ENCODE measurements at regions not wholly inside any gene's neighbourhood (a gene's known extent, or its start where the extent isn't known, plus 50 kb on each side); places are given as distances from the start of the nearest gene placed in this dataset.
"Not testable (repeated sequence)": the region's sequence is repeated elsewhere in the genome, so short reads cannot be mapped to it uniquely, and the experiment has no call there.

DNA sequence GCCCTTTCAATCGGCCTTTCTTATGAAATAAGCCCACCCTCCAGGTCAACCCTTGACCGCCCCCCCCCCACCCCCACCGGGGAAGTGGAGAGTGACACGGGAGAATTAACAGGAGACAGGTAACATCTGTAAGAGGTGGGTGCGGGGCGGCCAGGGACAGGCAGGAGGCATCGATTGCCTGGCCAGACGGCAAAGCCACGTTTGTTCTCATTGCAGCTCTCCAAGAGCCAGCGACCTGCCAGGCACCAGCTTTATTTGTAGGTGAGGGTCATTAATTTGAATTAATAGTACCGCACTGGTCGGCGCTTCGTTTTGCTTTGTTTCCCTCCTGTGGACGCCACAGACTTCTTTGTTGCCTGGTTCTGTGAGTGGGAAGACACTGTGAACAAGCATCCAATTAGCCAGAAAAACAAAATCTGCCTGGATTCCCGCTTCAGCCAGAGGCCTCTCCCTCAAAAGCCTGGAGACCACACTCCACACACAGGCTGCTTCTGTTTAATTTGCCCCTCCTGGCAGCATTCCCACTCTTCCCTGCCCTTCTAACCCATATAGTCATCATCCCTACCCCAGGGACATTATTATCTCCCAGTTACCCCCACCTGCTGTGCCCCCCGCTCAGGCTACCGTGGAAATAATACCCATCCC lies 104.5 kb upstream of the OPCML start:
- DNase-seq = no peak

DNA sequence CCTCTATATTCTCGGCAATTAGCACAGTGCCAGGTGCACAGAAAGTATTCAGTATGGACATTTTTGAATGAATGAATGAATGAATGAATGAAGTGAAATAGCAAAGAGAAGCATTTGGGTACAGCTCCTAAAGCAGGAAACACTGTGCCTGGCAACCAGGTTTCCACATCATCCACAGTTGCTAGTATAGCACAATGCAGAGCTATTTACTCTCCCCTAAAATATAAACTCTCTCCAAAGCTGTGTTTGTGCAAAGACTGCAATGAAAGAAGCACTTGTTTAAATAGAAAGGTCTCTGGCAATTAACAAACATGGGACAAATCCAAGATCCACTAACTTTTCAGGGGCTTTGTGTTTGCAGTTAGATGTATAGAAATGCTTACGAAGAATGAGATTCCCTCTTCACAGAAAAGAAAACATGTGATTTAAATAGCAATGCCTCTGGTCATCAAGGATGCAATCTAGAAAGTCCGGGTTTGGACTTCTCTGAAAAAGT lies 103.0 kb upstream of the OPCML start:
- DNase-seq = no peak

DNA sequence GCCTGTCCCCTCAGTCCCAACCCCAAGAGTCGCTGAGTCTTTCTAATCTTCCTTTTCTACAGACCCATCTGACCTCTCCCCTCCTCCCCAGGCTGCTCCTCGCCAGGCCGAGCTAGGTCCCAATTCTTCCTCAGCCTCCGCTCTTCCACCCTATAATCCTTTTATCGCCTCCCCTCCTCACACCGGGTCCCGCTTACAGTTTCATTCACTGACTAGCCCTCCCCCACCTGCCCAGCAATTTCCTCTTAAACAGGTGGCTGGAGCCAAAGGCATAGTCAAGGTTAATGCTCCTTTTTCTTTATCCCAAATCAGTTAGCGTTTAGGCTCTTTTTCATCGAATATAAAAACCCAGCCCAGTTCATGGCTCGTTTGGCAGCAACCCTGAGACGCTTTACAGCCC lies 96.1 kb upstream of the OPCML start:
- DNase-seq = not testable (repeated sequence)

DNA sequence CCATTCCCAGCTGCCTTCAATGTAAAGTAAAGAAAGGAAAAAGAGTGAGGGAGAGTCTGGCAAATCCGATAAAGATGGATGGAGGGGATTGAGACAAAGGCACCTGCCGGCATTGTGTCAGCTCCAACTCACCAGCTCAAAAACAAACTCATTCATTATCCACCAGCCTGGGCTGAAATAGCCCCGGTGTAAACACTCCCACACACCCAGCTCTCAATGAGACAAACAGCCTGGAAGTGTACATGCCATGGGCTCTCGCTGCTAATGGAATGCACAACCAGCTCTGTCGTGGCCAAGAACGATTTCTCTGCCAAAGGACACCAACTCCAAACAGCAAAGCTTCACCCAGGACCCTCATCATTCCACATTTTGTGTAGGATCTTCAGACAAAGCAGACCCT lies 89.3 kb upstream of the OPCML start:
- DNase-seq = no peak

DNA sequence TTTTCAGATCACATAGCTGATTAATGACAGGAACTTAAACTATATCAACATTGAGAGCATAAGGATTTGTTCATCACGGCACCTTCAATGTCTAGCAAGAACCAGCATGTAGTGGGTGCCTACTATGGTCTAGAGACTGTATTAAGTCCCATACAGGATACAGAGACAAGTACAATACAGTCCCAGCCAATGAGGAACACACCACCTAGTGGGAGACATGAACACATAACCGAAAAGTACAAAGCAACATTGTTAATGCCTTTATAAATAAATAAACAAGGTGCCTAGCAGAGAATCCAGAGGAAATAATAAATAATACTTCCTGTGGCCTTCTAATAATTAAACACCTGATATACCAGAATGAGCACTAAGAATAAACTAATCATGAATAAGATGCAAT lies 87.7 kb upstream of the OPCML start:
- DNase-seq = peak in 1 of 5 experiments; percentile 31

DNA sequence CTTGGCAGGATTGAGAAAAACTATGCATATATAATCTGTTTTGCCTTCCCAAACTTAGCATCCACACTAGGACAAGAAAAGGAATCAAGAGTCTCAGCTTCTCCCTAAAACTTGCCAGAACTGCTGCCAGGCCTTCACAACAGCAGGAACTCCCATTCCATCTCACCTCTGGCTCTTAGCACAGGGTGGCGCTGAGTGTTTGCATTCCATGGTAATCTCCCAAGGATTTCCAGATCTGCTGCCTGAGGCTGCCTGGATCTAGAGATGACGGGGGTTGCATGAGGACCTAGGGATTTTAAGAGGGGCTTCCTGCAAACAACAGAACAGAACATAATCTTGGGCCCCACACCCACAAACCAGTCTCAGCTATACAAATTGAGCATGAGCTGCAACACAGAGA lies 87.1 kb upstream of the OPCML start:
- no peak for DNase-seq

DNA sequence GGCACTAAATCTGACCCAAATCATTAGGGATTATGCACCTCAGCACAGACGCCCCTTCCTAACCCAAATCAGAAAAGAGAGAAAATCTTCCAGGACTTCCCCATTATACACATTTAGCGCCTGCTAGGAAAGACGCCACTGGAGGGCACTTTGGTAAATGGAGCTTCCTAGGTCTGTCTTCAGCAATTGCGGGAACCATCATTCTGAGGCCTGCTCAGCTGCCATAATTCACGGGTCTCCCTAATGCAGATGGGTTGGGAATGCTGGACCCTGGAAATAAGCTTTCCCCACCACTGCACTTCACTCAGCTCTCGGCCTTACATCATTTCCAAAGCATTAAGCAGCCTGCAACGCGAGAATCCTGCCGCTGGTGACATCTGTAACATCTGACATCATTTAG lies 86.2 kb upstream of the OPCML start:
- no peak for DNase-seq

DNA sequence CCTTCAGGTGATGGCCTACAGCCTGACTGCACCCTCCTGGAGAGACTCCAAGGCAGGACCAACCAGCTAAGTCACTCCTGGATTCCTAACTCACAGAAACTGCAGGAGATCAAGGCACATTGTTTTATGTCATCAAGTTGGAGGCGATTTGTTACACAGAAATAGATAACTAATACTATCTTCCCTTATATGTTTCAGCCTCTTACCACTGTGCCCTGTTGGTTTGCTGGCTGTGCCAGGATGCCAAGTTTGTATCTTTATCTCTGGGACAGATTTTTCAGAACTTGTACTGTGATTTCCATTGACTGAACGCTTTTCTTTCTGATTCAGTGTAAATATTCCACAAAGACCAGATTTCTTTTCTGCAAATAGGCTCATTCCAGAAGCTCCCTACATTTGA lies 76.2 kb upstream of the OPCML start:
- no peak for DNase-seq

DNA sequence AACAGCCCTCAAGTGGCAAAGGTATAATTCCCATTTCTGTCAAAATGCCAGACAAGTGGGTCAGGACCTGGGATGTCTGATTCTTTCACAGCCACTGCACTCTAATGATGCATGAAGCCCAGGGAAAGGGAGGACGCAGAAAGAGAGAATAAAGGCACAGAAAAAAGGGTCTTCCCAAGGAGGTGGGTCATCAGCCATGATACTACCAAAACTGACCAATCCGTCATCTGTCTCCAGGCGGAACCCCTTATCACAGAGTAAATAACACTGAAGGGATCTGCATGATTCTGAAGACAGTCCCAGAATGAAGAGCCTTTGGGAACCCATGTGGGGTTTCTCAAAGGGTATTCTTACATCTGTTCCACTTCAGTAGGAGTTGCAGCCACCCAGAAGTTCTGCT lies 73.8 kb upstream of the OPCML start:
- no peak for DNase-seq

DNA sequence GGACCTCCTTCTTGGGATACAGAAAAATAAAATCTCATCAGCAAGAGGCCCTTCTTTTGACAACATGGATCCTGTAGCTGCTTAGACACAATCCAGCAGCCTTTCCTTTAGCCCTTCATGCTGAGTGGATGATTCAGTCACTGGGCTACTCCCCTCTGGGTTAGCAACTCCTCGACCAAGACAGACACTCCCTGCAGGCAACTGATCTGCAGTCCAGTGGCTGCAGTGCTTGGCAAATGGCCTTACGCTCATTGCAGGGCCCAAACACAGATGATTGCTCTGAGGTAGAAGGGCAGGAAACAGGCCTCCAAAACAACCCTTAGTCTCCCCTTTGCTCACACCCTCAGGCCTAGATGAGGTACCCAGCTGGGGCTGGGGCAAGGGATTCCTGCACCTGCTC lies 73.2 kb upstream of the OPCML start:
- DNase-seq = no peak

DNA sequence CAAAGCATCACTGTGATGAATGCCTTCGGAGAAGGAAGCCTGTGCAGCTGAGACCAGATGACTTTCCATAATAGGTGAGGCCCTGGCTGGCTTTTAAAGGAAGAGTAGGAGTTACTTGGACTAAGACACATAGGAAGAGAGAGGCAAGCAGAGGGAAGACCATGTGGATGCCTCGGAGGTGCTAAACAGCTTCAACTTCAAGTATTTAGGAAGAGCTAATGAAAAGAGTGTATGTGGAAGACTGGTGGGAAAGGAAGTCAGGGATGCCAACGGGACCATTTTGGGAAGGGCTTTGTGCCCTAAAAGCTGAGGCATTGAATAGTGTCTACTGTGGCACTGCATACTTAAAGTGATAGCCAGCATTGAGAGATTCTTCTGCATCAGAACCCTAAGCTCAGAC lies 69.3 kb upstream of the OPCML start:
- DNase-seq = no peak

DNA sequence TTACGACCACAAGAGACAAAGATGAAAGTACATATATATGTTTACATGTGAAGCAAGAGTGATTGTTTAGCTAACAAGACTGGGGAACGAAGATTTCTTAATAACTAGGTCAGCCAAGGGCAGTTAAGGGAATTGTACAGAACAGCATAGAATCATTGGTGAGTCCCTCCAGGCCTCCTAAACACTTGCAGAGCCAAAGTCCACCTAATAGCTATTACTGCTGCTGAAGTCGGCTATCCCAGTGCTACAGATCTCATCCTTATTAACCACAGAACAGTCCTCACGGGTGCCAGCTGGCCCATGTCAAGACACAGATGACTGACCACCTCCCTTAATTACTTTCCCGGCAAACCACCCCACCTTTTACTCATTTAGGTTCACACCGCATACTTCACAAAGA lies 68.5 kb upstream of the OPCML start:
- no peak for DNase-seq

DNA sequence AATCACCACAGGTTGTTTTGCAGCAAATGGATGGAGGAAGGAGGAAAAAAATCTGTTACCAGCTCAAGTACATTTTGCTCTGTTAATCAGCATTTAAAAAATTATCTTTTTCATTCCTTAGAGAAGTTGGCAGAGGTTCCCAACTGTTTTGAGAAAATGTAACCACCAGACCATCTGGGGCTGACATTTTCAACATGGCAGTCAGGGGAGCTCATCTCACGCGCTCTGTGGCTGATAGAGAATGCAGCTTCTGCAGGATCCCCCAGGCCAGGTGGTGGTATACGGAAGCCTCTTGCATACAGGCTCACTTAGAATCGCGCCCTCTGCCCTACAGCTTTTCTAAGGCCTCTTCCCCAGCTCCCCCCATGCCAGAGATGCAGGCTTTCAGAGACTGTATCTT lies 68.0 kb upstream of the OPCML start:
- no peak for DNase-seq

DNA sequence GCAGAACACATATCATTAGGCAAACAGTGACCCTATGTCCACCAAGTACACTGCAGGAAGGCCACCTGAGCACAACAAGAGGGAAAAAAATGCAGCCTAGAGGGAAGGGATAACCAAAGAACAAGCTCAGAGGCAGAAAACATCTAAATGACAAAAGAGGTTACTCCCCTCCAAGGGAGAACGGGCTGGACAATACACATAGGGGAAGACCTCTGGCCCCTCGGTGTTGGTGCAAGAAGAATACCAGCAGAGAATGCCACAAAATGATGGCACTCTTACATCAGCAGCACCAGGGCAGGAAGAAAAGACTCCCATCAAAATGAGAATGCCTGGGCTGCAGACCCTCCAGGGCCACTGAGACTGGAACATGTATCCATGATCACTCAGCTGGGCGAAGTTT lies 66.6 kb upstream of the OPCML start:
- no peak for DNase-seq

DNA sequence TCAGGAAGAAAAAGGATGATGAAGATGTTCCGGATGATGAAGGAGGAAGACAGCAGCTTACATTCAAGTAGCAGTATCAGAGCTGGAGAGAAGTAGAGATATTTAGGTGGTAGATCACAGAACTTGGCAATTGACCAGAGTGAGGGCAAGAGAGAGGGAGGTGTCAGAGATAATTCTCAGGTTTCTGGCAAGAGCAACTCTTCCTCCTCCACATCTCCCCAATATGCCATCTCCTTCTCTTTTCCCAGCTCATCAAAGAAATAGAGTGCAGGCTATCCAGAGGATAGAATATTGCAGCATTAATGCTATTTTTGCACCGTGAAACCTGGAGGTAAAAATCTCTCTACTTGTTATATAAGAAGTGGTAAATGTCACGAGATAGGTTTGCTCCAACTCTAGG lies 64.9 kb upstream of the OPCML start:
- no peak for DNase-seq

DNA sequence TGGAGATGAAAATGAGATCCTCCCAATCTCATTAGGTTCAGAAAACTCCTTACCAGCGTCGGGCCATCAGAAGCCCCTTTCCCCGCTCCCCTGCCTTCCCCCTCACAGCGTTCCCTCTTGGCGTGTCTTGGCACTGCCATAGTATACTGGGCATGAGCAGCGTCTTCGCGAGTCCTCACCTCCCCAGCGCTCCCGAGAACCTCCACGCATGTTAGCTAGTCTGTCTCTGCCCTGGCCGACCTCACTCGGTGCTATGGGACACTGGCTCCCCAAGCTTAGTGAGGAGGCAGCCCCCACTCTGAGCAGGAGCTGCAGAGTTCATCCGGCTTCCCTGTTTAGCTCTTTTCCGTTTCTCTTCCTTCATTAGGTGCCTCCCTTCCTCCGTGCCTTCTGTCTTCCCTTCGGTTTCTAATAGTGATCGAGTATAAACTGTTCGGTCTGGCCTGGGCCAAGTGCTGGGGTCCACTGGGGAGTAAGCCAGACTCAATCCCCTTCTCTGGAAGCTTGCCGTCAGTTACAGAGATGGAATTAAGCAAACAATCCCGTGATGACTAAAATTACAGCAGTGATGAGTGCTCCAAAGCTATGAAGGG lies 63.8 kb upstream of the OPCML start:
- no peak for DNase-seq

DNA sequence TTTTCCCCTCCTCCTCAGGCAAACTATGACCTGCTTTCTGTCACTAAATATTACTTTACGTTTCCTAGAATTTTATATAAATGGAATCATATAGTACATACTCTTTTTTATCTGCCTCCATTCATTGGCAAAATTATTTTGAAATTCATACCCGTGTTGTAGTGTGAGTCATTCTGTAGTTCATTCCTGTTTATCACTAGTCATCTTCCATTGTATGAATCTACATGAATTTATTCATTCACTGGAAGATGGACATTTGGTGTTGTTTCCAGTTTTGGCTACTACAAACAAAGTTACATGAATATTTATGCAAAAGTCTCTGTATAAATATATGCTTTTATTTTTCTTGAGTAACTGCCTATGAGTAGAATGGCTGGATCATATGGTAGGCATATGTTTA lies 60.7 kb upstream of the OPCML start:
- no peak for DNase-seq

DNA sequence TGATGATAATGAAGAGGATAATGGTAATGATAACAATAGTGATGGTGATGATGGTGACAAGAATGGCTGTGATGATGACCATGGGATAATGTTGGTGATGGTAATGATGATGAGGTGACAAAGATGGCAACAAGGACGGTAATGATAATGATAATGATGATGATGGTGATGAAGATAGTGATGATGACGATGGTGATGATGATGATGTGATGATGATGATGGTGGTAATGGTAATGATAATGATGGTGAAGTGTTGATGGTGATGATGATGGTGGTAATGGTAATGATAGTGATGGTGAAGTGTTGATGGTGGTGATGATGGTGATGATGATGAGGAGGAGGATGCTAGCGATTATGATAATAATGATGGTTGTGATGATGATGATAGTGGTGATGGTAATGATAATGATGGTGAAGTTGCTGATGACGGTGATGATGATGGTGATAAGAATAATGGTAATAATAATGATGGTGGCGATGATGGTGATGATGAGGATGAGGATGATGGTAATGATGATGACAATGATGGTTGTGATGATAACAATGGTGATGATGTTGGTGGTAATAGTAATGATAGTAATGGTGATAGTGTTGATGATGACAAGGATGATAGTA lies 54.7 kb upstream of the OPCML start:
- DNase-seq = no peak

DNA sequence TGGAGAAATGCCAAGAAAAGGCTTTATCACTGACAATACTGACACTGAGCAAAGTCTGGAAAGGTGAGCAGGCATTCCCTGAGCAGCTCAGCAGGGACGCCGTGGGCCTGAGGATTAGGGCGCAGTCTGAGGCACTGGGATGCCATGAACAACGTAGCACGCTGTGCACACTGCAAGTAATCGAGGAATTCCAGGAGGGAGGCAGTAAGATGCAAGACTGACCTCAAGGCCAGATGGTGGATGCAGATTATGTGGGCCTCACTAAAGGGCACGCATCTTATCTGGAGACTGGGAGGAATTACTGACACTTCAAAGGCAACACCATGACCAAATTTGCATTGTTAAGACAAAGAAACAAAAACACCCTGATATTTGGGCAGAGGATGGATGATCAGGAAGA lies 50.4 kb upstream of the OPCML start:
- no peak for DNase-seq

DNA sequence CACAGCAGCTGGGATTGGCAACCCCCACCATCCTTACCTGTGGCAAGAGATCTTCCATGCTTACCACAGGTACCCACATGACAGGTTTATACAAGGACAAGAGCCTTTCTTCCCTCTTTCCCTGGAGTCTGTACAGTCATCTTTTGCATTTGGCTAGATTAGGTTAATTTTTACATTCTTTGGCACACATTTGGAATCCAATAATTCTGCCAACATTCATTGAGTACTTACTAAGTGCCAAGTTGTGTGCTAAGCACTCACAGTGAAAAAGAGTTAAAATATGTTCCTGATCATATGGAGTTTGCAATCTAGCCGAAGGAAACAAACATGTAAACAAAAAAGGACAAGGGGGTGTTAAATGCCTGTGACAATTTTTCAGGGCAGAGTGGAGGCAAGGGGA lies 50.0 kb upstream of the OPCML start:
- no peak for DNase-seq
